ENCODE measurements at regions not wholly inside any gene's neighbourhood (a gene's known extent, or its start where the extent isn't known, plus 50 kb on each side); places are given as distances from the start of the nearest gene placed in this dataset.
A peak's percentile ranks its signal among the peaks of the same experiment; 100 is the strongest.

DNA sequence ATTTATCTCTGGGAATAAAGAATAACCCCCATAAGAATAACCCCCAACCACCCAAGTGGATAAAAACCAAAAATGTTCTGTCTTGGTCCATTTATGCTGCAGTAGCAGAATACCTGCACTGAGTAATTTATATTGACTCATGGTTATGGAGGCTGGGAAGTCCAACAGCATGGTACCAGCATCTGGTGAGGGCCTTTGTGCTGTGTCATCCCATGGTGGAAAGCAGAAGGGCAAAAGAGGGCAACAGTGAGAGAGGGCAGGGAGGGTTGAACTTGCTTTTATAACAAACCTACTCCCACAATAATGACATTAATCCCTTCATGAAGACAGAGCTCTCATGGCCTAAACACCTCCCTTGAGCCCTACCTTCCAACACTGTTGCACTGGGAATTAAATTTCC, 133.7 kb downstream of the ERMARD start:
- in situ Hi-C loops (cut with HindIII; ENCODE audit: low pct_unique_long_range_greater_than_20kb, low sequenced_read_pairs), result no loop called here

DNA sequence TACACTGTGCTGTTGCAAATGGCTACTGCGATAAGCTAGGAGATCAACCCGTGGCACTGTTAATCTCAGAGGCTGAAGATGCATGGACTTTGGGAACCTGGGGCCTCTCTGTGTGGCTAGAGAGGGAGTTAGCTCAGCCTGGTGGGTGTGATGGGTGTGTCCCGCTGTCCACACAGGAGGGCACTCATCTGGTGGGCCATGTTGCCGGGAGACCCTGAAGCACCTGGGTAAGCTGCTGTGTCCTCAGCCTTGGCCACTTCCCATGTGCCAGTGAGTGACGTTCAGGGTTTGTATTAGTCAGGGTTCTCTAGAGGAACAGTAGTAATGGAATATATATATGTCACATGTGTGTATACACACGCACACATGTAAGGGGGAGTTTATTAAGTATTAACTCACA, 132.7 kb downstream of the ERMARD start:
- DNase-seq (ENCODE audit: low read depth, low spot score), result no peak
- in situ Hi-C loops (cut with HindIII; ENCODE audit: low pct_unique_long_range_greater_than_20kb, low sequenced_read_pairs), result no loop called here

More for the DNA sequence above, 133.7 kb downstream of the ERMARD start:
- no peak for DNase-seq (ENCODE audit: low read depth, low spot score)

DNA sequence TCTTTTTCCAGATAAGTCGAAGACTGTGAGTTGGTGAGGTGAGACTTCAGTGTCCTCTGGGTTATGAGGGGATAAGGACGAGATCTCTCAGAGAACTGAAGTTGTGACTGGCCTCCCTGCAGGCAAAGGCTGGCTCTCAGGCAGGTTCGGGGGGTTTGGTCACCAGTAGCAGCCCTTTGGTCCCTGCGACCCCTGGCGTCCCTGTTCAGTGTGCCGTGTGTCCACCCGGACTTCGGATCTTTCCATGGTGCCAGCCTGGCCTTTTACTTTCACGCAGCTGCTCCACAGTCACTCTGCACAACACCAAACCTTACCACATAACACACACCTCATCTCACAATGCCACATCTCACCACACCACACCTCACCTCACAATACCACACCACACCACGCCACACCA, 131.9 kb downstream of the ERMARD start:
- DNase-seq (ENCODE audit: low read depth, low spot score), result no peak
- in situ Hi-C loops (cut with HindIII; ENCODE audit: low pct_unique_long_range_greater_than_20kb, low sequenced_read_pairs), result no loop called here

GRCh38 chr6:169881976-169882375, 130.6 kb downstream of the ERMARD start:
- in situ Hi-C loops (cut with HindIII; ENCODE audit: low pct_unique_long_range_greater_than_20kb, low sequenced_read_pairs), result no loop called here
- DNase-seq (ENCODE audit: low read depth, low spot score), result no peak

- no peak for DNase-seq (ENCODE audit: low read depth, low spot score)
- in situ Hi-C loops (cut with HindIII; ENCODE audit: low pct_unique_long_range_greater_than_20kb, low sequenced_read_pairs), result no loop called here
These were observed 130.0 kb downstream of the ERMARD start for GRCh38 chr6:169881398-169881797.

DNA sequence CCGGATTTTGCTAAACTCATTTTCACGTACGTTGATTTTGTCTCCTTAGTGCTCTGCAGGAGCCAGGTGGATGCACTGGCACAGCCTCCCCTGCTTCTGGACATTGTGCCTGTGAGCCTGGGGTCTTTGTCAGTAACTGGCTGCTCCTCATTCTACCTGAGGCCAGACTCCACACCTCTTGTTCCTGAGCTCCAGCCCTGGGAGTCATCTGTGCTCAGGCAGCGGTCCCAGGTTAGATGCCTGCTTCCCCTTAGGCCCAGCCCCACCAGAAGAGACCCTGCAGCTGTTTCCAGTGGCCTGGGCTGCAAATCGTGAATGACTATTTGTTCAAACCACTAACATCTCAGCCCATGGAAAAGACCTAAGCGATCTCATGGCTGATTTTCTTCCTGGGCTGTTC, 129.1 kb downstream of the ERMARD start:
- in situ Hi-C loops (cut with HindIII; ENCODE audit: low pct_unique_long_range_greater_than_20kb, low sequenced_read_pairs), result no loop called here
- no peak for DNase-seq (ENCODE audit: low read depth, low spot score)

DNA sequence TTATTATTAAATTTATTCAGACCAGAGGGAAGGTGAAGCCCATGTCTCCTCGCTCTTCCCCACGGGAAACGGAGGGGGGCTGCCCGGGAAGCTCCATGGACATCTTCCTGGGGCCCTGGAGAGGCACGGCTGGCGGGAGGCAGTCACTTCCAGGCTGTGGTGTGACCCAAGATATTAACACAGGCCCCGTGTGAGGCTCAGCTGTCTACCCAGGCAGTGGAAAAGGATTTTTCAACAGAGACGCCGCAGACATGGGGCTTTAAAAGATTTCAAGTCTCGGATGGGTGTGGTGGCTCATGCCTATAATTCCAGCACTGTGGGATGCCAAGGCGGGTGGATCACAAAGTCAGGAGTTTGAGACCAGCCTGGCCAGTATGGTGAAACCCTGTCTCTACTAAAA, 117.9 kb downstream of the ERMARD start:
- no peak for DNase-seq (ENCODE audit: low read depth, low spot score)
- in situ Hi-C loops (cut with HindIII; ENCODE audit: low pct_unique_long_range_greater_than_20kb, low sequenced_read_pairs), result no loop called here

DNA sequence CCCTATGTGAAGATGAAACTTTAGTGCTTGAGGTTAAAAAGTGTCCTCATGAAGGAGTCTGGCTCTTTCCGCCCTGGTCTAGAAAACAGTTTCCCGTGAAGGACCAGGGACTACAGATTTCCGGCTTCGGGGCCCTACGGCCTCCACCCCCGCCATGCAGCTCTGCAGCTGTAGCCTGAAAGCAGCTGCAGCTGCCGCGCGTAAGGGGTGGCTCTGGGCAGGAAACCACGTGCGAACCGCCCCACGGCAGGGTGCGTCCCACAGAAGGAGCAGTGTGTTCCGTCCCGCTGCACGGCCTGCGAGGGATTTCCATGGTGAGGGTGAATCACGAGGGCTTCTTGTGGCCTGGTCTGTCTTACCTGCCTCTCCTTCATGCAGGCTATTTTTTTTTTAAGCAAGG, 117.0 kb downstream of the ERMARD start:
- DNase-seq (ENCODE audit: low read depth, low spot score), result peak; percentile 6
- in situ Hi-C loops (cut with HindIII; ENCODE audit: low pct_unique_long_range_greater_than_20kb, low sequenced_read_pairs), result no loop called here

GRCh38 chr6:169867751-169868191, 116.3 kb downstream of the ERMARD start:
- in situ Hi-C loops (cut with HindIII; ENCODE audit: low pct_unique_long_range_greater_than_20kb, low sequenced_read_pairs), result no loop called here
- no peak for DNase-seq (ENCODE audit: low read depth, low spot score)

DNA sequence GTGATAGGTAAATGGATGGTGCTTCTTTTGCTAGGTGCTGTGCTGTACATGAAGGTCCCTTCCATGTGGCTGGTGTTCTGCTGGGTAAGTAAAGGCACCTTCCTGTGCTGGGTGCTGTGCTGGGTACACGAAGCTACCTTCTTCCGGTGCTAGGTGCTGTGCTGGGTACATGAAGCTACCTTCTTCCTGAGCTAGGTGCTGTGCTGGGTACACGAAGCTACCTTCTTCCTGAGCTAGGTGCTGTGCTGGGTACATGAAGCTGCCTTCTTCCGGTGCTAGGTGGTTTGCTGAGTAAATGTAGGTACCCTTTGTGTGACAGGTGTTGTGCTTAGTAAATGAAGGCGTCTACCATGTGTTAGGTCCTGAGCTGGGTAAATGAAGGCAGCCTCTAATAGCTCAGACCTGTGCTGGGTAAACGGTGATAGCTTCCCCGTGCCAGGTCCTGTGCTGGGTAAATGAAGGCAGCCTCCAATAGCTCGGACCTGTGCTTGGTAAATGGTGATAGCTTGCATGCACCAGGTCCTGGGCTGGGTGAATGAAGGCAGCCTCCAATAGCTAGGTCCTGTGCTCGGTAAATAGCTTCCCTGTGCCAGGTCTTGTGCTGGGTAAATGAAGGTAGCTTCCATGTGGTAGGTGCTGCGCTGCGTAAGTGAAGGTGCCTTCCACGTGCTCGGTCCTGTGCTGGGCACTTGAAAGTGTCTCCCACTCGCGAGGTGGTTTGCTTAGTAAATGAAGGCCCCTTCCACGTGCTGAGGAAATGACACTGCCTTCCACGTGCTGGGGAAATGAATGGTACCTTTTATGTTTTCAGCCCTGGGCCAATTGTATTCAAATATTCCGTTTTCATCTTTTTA, 115.5 kb downstream of the ERMARD start:
- DNase-seq (ENCODE audit: low read depth, low spot score), result no peak
- in situ Hi-C loops (cut with HindIII; ENCODE audit: low pct_unique_long_range_greater_than_20kb, low sequenced_read_pairs), result no loop called here

DNA sequence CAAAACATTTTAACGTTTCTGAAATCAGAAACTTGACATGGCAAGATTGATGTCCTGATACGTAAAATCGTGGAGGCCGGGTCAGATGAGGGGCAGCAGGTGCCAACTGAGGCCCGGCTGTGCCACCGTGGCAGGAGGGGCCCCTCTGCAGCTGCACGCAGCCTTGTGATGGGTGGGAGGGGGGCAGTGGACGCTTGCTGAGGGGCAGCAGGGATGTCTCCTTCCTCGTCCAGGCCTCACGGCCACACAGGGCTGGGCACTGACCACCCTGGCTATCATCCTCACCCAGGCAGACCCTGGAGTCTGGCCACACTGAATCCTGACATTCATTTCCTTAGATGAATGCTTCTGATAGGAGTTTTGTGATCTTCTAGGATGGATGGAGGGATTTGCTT, 114.7 kb downstream of the ERMARD start:
- DNase-seq (ENCODE audit: low read depth, low spot score), result no peak
- in situ Hi-C loops (cut with HindIII; ENCODE audit: low pct_unique_long_range_greater_than_20kb, low sequenced_read_pairs), result no loop called here

DNA sequence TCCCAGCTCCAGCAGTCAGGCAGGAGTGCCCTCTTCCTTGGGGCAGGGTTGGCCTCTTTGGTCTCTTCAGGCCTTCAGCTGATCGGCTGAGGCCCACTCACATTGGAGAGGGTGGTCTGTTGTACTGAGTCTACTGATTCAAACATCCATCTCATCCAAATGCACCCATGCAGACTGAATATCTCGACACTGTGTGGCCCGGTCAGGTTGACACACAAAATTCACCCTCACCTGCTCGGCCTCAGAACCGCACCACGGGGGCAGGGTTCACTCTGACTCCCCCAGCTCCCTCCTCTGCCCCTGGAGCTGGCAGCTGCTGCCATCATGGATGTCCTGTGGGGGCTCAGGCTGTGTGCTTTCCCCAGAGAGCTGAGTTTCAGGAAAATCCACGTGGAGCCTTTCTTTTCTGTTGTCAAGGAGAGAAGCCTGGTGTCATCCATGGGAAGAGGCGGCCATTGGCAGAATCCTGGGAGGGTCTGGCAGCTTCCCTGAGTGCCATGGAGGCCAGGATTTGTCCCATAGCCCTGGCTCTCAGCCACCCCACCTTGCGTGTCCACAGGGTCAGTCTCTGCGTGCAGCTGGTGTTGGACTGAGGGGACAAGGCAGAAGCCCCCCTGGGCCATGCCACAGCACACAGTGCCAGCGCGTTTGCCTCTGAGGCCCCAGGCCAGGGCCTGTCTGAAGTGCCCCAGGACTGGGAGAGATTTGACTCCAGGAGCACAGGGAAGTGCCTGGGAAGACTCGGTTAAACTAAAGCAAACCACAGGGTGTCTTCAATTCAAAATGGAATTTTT, 114.1 kb downstream of the ERMARD start:
- in situ Hi-C loops (cut with HindIII; ENCODE audit: low pct_unique_long_range_greater_than_20kb, low sequenced_read_pairs), result no loop called here
- no peak for DNase-seq (ENCODE audit: low read depth, low spot score)

DNA sequence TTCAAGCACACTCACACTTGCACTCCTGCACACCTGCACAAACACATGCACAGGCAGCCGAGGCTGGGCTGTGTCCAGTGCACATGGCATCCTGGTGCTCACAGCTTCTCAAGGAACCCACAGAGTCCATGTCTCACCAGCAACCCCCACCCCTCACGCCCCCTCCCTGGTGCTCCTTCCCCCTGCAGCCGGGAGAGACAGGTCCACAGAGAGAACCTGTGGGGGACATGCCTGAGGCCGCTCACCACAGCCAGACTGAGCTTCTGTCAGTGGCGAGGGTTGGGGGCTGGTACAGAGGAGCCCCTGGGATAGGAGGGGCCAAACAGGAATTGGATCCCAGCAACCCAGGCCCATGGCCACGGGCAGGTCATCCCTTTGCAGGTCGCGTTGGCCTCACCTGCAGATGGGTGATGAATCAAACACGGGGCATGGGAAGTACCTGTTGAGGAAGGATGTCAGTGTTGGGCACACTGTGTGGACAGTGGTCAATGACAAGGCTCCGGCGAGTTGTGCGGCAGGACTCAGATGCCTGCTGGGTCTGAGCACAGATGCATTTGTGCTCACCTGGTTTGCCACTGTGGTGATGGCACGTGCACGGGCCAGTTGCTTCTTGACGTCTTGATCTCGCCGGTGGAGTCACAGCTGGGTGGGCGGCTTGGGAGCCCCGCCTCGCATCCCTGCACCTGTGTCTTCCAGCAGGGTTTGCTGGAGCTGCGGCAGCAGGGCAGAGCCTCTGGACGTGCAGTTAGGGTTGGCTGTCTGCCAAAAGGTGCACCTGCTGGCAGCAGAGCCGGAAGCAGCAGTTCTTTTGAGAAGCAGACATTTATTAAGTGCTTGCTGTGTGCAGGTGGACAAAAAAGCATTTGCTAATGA, 113.0 kb downstream of the ERMARD start:
- in situ Hi-C loops (cut with HindIII; ENCODE audit: low pct_unique_long_range_greater_than_20kb, low sequenced_read_pairs), result no loop called here
- no peak for DNase-seq (ENCODE audit: low read depth, low spot score)

DNA sequence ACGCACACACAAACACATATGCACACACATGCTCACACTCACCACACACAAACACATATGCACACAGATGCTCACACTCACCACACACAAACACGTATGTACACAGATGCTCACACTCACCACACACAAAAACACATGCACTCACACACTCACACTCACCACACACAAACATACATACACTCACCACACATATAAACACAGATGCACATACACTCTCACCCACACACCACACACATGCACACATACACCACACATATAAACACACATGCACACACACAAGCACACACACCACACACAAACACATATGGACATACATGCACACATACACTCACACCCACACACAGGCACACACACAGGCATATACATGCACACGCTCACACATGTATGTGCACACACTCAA, 112.3 kb downstream of the ERMARD start:
- DNase-seq (ENCODE audit: low read depth, low spot score), result no peak
- in situ Hi-C loops (cut with HindIII; ENCODE audit: low pct_unique_long_range_greater_than_20kb, low sequenced_read_pairs), result no loop called here

- in situ Hi-C loops (cut with HindIII; ENCODE audit: low pct_unique_long_range_greater_than_20kb, low sequenced_read_pairs), result no loop called here
These were observed 111.6 kb downstream of the ERMARD start for GRCh38 chr6:169862892-169863525.

DNA sequence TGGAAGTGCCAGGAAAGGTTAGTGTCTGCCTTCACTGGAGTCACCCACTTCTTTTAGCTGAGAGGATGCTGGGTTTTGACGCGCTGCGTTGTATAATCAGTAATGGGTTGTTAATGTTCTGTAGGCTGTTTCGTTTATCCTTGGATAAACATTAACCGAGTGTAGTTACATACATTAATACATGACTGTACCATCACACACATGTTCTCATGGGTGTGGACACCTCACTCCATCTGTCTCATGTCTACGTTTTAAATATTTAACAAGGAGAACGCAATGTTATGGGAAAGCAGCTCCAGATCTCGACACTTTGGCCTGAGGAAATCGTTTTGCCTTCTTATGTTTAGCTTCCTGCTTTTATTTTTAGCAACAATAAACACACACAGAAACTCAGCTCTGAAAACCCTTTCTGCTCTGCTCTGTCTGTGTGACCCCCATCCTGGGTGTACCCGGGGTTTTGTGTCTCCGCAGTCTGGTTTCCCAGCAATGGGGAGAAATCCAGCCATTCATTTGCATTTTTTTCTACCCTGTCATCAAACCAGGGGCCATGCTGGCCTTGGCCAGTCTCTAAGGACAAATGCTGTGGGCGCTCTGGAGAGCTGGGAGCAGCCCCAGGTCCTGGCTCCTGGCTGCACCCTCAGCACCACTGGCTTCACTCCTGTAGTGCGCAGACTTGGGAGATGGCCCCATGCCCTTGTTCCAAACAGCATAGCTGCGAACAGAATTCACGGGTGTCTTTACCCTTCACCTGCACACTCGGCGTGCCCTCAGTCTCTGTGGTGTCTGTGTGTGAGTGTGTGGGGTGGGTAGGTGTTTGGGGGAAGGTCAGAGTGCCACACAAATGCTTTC, 110.8 kb downstream of the ERMARD start:
- in situ Hi-C loops (cut with HindIII; ENCODE audit: low pct_unique_long_range_greater_than_20kb, low sequenced_read_pairs), result no loop called here
- DNase-seq (ENCODE audit: low read depth, low spot score), result no peak

More at GRCh38 chr6:169862892-169863525, 111.6 kb downstream of the ERMARD start:
- DNase-seq (ENCODE audit: low read depth, low spot score), result no peak

All from SK-MEL-5 (cell line).